ENCODE measurements at regions not wholly inside any gene's neighbourhood (a gene's known extent, or its start where the extent isn't known, plus 50 kb on each side); places are given as distances from the start of the nearest gene placed in this dataset.

DNA sequence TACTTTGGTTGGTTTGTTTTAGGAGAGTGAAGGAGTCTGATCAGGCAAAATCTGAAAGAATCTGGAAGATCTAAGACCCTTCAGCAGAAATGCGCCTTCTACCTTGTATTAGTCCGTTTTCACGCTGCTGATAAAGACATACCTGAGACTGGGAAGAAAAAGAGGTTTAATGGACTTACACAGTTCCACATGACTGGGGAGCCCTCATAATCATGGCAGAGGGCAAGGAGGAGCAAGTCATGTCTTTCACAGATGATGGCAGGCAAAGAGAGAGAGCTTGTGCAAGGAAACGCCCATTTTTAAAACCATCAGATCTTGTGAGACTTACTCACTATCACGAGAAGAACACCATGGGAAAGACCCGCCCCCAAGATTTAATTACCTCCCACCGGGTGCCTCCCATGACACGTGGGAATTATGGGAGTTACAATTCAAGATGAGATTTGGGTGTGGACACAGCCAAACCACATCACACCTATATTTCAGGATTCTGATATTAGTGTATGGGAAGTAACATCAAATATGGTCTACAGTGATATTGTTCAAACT is 99.3 kb downstream of the GLUL start:
- DNase-seq = no peak

DNA sequence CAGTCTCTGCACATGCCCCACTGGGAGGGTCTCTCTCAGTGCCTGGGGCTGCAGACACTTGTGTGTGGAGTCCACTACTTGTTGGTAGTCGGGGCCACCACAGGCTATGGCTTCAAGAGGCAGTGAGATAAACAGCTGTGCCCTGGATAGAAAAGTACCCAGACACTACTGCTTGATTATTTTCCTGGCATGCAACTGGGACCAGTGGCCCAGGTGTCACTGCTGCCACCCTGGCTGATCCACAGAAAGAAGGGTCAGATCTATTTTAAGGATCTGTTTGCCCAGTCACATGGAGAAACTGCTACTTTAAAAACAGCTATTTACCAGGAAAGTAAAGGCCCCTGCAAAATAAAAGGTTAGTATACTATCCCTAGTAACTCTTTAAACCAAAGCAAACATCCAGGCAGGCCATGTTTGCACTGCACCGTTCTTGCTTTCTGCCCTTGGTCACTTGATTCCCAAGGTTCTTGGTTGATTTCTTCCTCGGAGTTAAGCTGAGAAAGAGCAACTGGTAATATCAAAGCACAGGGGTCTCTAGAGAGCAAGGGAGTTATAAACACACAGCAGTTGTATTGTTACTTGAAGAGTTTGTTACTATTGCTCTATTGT is 99.9 kb downstream of the GLUL start:
- DNase-seq = no peak

DNA sequence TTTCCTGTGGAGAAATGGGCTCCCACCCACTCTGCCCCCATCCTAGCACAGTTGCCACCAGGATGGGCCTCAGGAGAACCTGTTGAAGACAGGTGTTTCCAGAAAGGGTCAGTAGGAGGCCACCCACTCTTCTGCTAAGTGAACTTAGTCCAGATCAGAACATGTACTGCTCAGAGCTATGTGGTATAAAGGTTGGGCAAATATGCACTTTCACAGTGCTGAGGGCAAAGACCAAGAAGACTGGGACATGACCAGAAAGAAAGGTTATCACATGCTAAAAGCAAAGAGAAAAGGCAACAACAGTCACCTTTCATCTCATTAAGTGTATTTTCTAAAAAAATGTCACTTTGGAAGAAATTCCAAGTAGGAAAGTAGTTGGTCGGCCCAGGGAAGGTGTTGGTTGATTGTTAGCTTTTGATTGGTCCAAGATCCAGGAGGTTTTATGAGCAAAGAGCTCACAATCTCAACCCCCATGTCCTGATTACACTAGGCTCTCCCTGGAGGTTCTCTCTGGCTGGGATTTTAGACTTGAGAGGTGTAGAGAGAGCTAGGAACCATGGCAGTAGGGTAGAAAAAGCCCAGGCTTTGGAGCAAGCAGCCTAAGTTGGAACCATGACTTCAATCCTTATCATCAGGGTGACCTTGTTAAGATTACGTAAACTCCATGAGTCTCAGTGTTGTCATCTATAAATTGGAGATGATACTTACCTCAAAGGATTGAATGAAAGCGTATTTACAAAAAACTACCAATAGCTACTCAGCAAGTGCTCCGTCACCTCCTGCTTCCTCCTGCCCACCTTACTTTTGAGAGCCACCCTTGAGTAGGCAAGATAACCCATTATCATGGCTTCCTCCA is 102.6 kb downstream of the GLUL start:
- no peak for DNase-seq

DNA sequence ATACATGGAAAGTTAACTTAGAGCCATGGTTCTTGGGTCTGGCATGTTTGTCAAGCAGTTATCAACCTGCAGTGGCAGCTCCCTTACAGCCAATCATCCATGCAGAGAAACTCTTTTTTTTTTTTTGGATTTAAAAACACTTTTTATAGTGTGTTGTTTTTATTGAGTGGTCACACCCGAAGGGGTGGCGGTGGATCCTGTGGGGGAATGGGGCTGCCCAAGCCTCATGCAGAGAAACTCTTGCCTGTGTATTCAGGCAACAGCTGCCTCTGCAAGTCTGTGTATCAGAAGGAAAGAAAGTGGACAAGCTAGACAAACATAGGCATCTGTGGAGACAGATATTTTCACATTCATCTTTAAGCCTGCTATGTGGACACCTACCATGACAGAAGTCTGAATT is 104.8 kb downstream of the GLUL start:
- DNase-seq = no peak

DNA sequence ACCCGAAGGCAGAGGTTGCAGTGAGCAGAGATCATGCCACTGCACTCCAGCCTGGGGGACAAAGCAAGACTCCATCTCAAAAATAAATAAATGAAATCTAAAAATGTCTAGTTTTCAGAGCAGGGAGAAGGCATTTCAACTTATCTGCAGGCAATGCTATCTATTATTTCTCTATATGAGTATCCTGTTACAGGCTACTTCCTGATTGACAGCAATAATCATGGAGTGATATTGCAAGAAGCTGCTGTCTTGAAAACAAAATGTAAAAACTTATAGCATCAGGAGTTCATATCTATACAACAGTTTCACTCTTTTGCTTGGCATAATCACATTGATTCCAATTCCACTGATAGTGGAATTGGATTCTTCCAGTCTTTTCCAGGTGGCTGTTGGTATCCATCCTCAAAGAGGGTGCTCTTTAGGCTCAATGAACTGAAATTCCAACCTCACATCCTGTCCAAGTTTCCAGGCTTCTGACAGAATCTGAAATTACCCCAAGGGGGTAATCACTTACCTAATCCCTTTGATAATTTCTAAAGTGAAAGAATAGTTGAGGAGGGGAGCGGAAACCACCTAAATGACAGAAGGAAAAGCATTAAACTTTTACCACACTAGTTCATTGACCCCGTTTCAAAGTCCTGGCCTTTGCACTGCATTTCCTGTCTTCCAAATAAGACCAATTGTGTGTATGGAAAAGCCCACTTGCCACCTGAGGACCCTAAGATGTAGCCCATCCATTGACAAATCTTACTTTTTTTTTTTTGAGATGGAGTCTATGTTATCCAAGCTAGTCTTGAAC is 107.6 kb downstream of the GLUL start:
- DNase-seq = no peak

DNA sequence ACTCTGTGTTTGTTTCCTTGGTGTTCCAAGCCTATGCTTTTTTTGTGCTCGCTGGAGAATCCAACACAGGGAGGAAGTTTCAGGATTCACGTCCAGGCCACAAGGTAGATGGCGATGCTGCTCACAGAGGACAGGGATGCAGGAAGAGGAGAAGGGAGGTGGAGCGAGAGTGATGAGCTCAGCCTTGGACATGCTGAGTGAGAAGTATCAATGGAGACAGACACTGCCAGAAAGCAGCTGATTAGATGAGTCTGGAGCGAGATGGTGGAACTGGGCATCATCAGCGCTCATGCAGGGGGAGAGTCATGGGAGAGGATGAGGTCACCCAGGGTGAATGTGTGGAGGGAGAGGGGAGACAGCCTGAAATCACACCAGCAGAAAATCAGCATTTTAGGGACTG is 110.0 kb downstream of the GLUL start:
- DNase-seq = no peak

DNA sequence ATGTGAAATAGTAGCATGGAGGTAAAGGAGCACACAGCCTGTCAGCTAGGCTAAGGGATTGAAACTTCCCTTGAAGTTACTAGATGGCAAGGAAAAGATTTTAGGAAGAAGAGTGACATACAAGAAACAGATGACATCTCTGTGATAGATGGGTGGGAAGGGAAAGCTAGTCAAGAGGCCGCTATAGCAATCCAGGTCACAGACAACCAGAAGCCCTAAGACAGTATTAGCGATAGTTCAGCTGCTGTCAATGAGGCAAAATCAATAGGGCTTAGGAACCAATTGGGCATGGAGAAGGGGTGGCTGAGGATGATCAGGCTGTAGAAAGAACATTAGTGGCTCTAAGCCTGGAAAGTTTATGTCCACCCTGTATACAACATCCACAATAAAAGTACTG is 111.1 kb downstream of the GLUL start:
- no peak for DNase-seq

DNA sequence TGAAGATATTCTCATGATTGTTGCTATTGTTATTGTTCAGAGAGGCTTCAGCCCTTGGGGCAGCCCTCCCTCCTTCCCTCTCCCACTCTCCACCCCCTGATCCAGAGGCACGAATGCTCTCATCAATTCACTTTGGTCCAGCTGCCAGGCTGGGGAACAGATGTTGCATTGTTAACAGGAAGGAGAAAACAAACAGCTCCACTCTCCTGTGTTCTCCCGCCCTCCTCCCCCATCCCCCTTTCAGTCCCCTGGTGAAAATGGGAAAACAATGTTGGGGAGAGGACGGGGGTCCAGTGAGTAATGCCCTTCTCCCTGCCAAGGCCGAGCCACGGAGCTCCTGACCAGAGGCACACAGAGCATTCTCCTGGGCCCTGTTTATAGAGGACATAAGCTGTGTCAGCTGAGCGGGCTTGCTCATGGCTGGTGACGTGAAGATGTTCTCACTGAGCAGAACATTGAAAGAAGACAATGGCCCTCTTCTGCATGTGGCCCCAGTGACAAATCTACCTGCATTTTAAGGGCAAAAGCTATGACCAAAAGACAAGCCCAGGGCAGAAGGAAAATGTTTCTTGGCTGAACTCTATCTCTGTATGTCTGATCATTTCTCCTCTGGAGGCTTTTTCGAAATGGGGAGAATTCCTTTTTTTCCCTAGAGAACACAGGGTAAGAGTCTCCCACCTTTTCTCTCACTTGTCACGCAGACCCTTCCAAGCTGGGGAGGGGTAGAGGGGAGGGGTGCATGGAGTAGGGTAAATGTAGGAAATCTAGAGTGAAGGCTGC is 111.7 kb downstream of the GLUL start:
- DNase-seq = no peak

DNA sequence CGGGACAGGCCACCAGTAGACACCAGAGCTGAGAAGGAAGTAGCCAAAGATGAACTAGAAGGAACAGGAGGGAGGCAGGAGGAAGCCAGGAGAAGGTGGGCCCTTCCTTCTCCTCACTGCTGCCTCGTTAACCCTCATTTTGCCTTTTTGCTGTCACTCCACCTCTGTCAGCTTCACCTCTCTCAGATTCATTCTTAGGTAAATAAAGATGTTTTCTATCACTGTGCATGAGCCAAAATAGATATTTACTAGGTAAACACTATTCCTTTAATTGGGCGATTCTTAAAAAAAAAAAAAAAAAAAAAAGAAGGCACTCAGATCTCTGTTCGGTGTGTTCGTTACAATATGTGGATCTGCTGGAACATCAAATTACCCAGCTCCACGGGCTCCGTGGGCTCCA is 112.3 kb downstream of the GLUL start:
- no peak for DNase-seq

DNA sequence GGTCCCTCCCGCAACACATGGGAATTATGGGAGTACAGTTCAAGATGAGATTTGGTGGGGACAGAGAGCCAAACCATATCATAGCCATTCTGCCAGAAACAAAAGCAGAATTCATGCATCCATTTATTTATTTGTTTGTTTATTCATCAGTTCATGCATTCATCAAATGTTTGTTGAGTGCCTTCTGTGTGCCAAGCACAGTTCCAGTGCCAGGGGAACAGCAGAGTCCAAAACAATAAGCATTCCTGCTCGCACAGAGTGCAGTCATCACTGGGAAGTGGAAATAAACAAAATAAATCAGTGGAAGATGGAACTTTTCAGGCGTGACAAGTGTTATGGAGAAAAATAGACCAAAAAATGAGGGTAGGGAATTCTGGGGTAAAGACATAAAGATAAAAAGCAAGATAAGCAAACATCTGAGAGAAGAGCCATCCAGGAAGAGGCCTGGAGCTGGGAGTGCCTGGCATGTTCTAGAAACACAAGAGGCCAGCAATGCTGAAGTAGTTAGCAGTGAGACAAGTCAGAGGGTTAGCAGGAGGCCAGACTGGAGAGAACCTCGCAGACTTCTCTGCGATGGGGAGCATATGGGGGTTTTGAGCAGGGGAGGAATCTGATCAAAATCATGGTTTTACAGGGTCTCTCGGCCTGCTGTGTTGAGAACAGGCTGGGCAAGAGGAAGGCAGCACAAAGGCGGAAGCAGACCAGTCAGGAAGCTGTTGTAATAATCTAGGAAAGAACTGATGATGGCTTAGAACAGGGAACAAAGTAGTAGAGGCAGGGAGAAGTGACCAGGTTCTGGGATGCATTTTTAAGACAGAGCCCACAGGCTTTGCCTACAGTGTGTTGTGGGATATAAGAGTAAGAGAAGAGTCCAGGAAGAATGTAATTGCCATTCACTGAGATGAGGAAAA is 113.2 kb downstream of the GLUL start:
- DNase-seq = no peak

DNA sequence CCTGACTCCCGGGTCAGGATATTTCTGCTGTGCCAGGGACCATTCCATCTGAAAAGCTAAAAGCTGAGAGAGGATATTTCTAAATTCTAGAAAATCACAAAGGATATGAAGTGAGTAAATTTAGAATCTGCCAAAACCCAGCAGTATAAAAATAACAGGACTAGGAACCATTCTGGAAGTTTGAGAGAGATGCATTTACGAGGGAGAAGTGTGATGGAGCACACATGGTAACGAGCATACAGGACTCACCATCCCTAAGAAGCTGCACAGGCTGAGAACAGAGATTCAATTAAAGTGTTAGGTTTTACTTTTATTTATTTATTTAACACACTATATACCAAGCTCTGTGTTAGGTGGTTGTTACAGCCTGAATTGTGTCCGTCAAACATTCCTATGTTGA is 116.3 kb downstream of the GLUL start:
- no peak for DNase-seq

DNA sequence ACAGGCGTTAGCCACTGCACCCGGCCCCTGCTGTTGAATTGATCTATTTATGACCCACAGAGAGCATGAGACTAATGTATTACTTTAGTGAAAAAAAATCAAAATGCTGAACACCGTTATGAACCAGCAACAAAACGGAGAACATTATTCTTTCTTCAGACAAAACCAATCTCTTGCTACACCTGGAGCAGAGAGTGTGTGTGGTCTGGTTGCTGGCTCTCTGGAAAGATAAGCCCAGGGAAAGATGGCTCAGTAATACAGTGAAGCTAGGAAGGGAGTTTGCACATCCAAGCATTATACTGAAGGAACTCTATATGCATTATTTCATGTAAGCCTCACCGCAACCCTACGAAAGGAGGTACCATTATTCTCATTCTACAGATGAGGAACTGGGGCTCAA is 117.0 kb downstream of the GLUL start:
- no peak for DNase-seq

DNA sequence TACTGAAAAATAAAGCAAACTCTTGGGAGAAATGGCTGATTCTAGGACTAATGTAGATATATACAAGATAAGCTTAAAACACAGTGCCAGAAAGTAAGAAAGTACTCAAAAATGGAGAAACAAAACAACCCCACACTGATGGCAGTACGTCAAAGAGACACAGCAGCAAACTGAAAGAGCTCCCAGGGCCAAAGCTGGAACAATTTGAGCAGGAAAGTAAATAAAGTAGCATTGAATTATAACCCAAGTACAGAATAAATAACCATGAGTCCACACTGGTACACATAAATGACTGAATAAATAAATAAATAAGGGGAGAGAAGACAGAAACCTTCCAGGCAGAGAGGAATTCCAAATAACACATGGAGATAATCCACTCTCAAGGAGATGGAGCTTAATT is 120.9 kb downstream of the GLUL start:
- DNase-seq = no peak

DNA sequence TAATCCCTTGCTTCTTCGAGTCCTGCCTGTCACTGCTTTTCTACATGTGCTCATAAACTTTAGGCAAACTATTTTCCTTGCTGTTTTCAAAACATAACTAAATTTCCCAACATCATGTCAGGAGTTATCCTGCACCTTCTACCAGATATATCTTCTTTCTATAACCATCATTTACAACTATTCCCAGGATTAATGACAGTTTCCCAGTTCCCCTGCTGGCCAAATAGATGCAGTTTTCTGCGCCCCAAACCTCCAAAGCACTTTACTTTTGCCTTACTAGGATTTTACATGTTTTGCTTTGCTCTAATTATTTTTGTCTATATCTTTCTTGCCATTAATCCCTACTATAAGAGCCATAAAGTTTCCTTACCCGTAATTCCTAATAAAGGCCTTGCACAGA is 122.5 kb downstream of the GLUL start:
- DNase-seq = no peak

DNA sequence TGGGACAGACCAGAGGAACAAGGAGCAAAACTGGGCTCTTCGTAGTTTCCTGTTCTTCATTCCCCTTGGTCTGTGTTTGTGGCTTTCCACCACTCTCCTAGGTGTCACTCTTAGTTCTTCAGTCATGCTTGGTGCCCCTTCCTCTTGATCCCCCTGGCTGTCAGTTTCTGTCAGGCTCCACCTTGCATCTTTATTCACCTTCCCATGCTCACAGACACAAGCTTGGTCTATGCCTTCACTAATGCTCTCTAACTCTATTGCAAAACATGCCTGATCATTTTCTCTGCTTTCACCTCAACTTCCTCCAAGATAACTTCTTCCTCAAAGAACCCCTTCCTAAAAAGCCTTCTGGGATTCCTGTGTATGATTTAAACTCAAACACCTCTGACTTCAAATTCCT is 122.9 kb downstream of the GLUL start:
- DNase-seq = no peak

DNA sequence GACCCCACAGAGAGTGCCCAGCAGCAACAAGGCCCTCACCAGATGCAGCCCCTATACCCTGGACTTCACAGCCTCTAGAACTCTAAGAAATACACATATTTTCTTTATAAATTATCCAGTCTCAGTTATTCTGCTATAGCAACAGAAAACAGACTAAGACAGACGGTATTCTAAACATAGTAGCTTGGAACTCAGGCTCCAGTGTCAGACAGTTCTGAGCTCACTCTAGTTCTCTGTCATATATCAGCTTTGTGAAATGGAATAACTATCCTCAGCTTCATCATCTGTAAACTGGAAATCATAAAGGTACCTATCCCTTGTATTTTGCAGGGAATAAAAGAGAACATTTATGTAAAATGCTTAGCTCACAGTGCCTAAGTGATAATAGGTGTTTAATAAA is 127.4 kb downstream of the GLUL start:
- no peak for DNase-seq

DNA sequence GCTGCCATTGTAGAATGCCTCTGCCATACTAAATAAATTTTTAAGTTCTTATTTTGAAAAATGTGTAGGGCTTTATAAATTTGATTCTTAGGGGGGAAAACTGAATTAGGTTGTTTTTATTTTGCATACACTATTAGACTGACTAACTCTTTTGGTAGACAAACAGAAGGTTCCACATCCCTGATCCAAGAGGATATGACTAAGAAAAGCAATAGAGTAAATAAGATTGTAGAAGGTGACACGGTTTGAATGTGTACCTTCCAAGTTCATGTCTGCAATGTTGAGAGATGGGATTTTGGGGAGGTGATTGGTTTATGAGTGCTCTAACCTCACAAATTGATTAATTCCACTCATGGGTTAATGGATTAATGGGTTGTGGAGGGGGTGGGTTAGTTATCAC is 127.9 kb downstream of the GLUL start:
- DNase-seq = no peak

DNA sequence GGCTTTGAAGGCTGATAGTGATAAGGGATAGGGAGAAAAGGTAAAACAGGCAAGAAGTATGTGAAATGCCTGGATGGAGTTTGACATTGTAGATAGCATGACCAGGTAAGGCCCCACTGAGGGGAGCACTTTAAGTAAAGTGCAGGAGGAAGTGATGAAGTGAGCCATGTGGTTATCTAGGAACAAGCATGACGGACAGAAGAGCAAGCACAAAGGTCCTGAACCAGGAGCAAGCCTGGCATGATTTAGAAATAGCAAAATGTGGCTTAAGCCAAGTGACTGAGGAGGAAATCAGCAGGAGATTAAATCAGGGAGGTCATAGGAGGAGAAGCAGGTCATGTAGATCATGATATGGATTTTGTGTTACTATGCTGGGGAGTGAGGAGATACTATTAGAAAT is 129.2 kb downstream of the GLUL start:
- DNase-seq = no peak

DNA sequence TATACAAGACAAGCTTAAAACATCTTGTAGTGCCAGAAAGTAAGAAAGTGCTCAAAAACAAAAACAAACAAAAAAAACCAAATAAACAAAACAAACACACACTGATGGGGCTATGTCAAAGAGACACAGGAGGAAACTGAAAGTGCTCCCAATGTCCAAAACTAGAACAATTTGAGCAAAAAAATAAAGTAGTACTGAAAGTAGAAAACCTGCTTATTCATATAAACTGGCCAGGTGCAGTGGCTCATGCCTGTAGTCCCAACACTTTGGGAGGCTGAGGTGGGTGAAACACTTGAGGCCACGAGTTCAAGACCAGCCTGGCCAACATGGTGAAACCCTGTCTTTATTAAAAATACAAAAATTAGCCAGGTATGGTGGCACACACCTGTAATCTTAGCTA is 129.9 kb downstream of the GLUL start:
- DNase-seq = no peak

DNA sequence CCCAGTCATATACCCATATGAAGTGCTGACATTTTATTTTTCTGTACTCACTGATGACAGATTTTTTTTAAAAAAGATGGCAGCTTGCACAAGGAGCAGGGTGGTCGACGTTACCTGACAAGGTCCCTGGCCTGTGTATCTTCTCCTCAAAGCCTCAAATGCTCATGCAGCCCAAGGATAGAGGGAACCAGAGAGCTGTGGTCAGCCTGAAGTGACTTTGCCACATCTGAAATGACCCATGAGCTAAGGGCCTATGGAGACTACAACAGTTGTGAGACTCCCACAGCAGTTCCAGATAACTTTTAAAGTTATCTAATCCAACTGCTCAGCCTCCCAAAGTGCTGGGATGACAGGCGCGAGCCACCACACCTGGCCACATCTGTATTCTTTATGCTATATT is 131.1 kb downstream of the GLUL start:
- no peak for DNase-seq

DNA sequence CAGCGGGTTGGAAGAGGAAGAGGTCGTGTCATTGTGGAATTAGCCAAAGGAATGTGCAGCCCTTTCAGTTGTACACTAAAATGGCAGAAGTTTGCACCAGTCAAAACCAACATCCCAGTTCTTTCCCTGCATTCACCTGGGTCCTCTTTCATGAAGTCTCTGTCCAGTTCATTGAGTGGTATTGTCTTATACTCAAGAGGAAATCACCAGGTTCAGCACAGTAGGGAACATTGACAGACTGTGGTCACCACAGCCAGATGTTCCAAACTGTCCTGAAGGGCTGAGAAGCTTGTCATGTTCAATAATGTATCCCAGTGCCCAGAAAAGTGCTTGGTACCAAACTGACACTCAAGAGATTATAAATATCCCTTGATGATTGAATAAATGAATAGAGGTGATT is 131.6 kb downstream of the GLUL start:
- DNase-seq = no peak

Data from activated CD4-positive, alpha-beta T cell treated with anti-CD3 and anti-CD28 coated beads, Interleukin-2, amount 50 U/mL, for 16 hours (primary cell).